Spleen (tissue), 7 donors: ENCODE measurements at regions not wholly inside any gene's neighbourhood (a gene's known extent, or its start where the extent isn't known, plus 50 kb on each side); places are given as distances from the start of the nearest gene placed in this dataset.

ENCODE experiments used
- POLR2A ChIP-seq, 3 donors: fragments of 450-650 bp; IDR thresholded peaks; one replicate each; pipeline ENCODE4 v1.5.1; 2017; ENCODE audit warnings: antibody characterized with exemption in 3 of 3, mild to moderate bottlenecking in 1 of 3
- TF ChIP-seq, protein P1 (sequence below), 11 experiments: fragments of 200-600 bp in 7 of 11; fragments of 450-650 bp in 4 of 11; sonication (generic) in 4 of 11; IDR thresholded peaks in 8 of 11; conservative IDR thresholded peaks in 3 of 11; 1 replicate in 7 of 11; 2 replicates in 4 of 11; pipeline versions ENCODE4 v1.4.0 to v1.8.0; 2016 to 2021; ENCODE audit warnings: antibody characterized with exemption in 11 of 11, inconsistent platforms in 4 of 11, mild to moderate bottlenecking in 1 of 11
- donor health status: DM: no; HTN: no; CAD: no; lungs with moderate emphysema.
- donor health status: DM: no; HTN: no; CAD: no.
- donor health status: DM: no; HTN: no; CAD: no.

DNA sequence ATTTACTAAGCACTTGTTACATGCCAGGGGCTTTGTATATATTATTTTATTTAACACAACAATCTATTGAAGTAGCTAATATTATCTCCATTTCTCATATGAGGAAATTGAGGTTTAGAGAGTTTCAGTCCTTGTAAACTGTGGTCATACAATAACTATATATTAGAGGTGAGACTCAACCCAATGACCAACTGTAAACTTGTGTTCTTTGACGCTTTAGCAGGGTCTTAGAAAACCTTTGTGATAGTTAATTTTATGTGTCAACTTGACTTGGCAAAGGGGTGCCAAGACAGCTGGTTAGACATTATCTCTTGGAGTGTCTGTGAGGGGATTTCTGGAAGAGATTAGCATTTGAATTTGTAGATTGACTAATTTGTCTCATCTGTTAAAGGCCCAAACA lies 252.4 kb upstream of the B3GALT2 start:
- TF ChIP-seq, protein P1, sequence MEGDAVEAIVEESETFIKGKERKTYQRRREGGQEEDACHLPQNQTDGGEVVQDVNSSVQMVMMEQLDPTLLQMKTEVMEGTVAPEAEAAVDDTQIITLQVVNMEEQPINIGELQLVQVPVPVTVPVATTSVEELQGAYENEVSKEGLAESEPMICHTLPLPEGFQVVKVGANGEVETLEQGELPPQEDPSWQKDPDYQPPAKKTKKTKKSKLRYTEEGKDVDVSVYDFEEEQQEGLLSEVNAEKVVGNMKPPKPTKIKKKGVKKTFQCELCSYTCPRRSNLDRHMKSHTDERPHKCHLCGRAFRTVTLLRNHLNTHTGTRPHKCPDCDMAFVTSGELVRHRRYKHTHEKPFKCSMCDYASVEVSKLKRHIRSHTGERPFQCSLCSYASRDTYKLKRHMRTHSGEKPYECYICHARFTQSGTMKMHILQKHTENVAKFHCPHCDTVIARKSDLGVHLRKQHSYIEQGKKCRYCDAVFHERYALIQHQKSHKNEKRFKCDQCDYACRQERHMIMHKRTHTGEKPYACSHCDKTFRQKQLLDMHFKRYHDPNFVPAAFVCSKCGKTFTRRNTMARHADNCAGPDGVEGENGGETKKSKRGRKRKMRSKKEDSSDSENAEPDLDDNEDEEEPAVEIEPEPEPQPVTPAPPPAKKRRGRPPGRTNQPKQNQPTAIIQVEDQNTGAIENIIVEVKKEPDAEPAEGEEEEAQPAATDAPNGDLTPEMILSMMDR (IDR thresholded peaks at IDR 0.05 in 8 of 11, conservative IDR thresholded peaks at IDR 0.05 in 3 of 11), result no peak
- no peak for TF ChIP-seq POLR2A (IDR thresholded peaks at IDR 0.05)
